ENCODE measurements at regions not wholly inside any gene's neighbourhood (a gene's known extent, or its start where the extent isn't known, plus 50 kb on each side); places are given as distances from the start of the nearest gene placed in this dataset.

DNA sequence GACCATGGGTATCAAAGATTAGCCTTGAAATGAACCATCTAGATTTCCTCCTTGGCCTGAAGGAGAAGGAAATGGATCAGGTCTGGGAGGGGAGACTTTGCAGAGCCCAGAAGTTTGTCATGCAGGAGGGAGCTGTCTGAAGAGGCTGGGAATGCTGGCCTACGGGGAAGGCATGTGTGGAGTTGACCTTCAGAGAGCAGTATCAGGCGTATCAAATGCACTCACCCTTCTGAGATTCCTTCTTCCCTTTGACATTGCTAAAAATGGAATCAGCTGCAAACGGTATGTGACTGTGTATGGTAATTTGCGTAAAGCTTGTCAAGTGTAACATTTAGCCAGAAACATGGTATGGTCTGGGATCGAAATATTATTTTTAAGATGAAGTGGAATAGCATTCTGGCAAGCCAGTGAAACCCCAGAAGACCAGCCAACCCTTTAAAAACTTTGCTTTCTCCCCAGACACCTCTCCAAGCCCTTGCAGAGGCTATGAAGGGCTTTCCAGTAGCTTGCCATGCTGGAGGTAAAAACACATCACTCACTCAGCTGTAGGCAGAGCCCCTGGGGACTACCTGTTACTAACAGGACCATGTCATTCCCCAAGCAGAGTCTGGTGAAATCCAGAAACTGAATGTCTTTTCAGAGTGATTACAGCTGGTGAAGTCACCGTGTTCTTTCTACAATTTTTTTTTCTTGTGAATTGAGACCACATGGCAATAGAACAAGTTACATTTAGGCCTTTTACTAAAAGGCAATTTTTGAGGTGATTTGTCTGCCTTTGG, 174.7 kb upstream of the SLC24A5 start:
- DNase-seq (ENCODE audit: low read depth in 2 of 2): no peak

DNA sequence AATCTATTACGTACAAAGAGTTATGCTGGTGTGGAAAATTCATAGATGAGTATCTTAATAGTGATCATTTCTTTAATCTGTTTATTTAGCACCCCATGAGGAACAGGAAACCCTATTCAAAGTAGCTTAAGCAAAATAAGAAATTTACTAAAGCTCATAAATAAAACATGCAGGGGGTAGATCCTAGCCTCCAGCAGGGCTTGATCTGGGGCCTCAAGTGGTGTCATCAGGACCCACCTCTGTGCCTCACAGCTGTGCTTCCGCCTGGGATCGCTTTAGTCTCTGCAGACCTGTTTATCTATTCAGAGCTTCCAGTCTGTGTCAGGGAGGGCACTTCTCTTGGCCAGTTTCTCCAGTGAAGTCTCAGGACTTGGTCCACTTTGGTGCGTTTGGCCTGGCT, 171.0 kb upstream of the SLC24A5 start:
- no peak for DNase-seq (ENCODE audit: low read depth in 2 of 2)

DNA sequence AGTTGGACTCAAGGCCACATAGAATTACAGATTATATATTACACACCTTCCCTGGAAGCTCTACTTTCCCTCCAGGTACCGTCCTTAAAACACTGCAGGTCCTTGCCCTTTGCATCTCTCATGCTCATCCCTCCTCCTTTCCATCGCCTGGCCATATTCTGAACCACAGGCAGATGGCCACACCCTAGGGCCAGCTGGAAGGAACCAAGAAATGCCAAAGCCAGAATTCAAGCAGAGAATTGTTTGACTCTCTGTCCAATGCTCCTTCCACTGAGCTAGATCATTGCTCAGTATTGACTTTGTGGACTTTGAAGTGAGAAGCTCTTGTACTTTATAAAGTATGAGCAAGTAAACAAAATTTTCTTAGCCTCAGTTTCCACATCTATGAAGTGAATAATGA, 170.3 kb upstream of the SLC24A5 start:
- no peak for DNase-seq (ENCODE audit: low read depth in 2 of 2)

DNA sequence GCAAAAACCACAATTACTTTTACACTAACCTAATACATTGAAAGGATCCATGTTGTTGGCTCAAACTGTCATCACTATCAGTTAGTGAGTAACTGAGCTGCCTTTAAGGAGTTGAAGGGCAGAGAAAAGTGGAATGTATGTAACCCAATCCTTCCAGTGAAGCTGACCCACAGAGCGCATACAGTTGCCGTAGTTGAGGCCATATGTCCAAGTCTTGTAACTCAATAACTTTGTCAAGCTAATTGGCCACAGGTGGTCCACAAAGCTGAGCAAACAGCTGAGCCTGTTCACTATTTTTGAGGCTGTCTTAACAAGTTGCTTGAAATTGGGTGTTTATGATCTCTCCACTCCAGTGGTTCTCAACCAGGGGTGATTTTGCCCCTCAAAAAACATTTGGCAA, 169.0 kb upstream of the SLC24A5 start:
- no peak for DNase-seq (ENCODE audit: low read depth in 2 of 2)

DNA sequence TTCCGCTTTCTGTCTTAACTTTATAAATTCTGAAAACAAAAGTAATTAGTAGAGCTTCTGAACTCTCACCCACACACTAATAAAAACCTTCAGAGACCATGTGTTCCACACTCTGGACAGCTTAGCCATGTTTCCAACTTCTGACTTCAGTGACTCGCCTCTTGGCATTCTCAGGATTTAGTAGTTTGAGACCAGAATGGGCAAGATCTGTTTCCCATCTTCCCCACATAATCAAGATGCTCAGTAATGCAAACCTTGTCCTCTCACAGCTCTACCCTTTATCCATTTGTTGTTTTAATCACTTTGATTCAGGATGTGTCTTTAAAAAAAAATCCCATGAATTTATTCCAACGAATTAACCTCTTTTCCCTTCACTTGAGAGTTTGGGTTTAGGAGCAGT, 166.6 kb upstream of the SLC24A5 start:
- no peak for DNase-seq (ENCODE audit: low read depth in 2 of 2)

DNA sequence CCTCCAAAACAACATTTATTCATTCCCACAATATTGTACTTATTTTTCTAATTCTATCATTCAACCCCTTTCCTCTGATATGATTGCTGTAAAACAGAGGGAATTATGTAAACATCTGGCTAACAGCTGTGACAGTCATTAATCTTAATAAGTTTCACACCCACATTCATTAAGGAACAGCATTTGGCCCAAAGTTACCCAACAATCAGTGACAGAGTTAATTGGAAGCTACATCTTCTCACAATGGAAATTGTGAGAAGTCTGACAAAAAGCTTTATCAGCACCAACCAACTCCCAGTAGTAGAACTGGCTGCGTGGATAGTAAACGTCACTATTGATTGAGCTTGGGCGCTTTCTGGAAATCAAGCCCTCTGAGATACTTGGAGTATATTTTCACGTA, 165.8 kb upstream of the SLC24A5 start:
- DNase-seq (ENCODE audit: low read depth in 2 of 2): no peak

DNA sequence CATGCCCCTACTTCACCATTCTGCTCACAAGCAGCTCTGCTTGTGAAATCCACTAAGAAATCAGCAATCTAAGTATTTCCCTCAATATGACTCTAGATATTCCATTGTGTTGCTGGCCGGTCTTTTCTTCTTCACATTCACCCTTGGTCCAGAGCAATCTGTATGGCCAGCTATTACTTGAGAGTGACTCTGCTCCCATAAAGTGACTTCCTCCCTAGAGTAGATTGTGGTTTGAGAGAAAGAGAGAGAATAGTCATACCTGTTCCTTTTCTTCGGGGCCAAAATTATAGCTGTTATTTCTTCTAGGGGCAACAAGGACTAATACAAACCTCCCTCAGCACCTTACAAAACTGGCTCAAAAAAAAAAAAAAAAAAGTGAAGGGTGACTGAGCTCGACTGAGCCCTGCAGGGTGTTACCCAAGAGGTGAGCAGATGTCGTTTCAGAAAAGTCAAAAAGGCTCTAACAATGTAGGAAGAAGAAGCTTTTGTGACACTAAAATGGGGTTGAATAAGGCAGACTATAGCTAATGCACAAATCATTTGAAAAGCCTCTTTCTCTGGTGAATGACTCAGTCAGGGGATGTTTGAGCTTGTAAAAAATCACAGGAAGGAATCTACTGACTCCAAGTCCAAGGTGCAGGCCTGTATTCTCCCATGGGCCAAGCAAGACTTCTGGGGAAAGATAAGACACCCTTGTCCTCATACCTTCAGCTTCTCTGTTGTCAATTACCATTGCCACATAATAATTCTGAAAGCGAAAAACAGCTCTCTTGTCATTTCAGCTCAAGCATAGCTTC, 161.0 kb upstream of the SLC24A5 start:
- no peak for DNase-seq (ENCODE audit: low read depth in 2 of 2)

DNA sequence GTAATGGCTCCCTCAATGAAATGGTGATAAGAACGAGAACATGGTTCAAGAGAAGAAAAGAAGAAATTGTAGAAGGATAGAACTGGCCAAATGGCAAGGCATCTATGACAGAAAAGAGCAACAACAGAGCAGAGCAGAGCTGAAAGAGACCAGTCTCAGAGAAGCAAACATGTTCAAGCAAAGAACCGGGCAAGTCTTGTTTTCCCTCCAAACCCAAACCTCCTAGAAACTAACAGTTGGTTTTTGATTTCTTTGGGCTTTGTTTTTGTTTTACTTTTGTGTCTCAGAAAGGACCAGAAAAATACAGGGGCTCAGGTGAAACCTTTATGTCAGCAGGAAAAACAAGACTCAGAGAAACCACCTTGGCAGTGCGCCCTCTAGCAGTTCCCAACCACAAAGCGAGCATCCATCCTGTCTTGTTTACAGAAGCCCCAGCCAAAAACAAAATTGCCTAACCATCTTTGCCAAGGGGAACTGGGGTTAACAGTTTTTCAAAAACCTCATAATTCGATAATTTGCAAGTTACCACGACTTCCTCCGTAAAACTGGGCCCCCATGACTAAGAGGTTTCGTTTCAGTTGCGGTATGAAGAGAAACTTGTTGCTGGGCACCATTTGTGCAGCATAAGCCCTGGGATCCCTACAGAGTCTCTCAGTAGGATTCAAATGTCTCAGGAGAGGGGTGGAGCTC, 159.2 kb upstream of the SLC24A5 start:
- DNase-seq (ENCODE audit: low read depth in 2 of 2): no peak

DNA sequence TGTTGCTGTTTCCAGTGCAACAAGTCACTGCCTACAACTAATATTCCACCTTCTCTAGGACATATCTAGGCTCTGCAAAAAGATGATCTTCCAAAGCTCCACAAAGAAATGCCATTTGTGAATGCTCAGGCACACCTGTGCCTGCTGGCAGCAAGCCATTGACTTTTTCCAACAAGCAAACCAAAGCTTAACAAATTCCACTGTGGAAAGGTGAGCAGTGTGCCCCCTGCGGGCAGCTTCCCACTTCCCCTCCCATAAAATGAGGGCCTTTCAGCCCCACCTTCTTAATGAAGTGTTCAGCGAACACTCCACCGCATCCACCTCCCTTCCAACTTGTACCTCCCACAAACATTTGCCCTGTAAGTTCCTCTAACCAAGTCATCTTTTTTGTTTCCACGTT, 157.5 kb upstream of the SLC24A5 start:
- no peak for DNase-seq (ENCODE audit: low read depth in 2 of 2)

DNA sequence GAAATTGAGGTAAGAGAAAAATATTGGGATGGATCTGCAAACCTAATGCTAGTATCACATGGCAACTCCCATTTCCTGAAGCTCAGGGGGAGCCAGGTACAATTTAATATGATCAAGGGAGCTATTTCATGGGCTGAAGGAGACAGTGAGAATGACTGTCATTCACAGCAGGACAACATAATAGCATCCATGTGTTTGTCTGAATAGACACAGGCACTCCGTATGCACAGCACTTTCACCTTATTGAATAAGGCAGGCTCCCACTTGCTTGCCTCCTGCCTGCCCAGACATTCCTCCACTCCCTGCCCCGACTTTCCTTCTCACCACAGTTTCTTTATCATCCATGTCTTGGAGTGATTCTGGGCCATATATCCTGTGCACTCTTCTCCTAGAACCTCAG, 156.6 kb upstream of the SLC24A5 start:
- DNase-seq (ENCODE audit: low read depth in 2 of 2): no peak

DNA sequence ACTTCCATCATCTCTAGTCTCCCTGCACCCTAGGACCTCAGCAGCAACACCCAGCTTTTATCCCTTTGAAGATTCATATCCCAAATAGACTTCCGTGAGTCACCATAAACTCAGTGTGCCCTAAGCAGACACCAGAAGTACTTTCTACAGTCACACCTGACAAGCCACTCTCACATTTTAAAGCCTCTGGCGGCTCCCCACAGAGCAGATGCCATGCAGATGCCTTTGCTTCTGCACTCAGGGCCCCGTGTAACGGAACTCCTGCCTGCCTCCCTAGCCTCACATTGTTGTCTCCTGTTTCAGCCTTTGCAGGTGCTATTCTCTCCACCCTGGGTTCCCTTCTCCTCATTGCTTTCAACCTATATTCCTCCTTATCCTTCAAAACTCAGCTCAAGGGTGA, 155.5 kb upstream of the SLC24A5 start:
- no peak for DNase-seq (ENCODE audit: low read depth in 2 of 2)

DNA sequence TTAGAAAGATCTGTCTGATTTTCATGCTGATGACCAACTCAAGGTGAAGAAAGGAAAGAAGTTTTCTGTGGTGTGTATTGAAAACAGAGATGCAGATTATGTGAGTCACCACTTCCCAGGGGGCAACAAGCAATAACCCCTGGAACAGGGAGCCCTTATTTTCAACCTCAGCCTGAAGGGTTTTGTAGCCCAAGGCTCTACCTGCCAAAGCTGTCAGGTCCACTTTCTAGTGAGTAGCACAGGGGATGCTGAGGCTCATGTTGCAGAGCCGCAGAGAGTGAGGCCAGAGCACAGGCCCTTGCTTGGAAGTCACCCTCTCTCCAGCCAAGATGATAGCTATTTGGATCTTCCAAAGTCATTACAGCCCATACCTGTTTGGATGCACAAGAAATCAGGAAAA, 152.2 kb upstream of the SLC24A5 start:
- no peak for DNase-seq (ENCODE audit: low read depth in 2 of 2)

DNA sequence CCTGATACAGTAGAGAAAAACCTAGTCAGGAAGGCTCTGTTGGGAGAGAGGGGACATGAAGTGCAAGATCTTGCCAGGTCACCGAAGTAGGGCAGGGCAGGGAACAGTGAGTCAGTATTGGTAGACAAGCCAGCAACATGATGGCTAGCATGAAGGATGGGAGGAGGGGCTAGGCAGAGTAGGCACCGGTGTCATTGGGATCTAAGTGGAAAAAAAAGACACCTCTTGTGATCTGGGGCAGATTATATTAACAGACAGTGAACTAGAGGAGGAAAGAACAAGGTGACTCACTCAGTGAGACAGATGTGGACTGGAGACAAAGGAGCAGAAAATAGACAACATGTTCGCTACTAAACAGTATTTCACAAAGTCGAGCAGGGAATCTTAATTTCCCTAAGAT, 149.2 kb upstream of the SLC24A5 start:
- no peak for DNase-seq (ENCODE audit: low read depth in 2 of 2)

DNA sequence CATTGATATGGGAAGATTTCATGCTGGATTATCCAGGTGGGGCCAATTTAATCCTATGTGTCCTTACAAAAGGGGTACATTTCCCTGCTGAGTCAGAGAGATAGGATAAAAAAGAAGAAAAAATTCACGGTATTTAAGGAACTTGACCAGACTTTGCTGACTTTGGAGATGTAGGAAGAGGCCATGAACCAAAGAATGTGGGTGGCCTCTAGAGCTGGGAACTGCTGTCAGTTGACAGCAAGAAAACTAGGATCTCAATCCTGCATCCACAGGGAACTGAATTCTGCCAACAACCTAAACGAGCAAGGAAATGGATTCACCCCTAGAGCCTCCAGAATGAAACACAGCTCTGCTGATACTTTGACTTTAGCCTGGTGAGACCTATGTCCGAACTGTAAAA, 148.1 kb upstream of the SLC24A5 start:
- DNase-seq (ENCODE audit: low read depth in 2 of 2): no peak

DNA sequence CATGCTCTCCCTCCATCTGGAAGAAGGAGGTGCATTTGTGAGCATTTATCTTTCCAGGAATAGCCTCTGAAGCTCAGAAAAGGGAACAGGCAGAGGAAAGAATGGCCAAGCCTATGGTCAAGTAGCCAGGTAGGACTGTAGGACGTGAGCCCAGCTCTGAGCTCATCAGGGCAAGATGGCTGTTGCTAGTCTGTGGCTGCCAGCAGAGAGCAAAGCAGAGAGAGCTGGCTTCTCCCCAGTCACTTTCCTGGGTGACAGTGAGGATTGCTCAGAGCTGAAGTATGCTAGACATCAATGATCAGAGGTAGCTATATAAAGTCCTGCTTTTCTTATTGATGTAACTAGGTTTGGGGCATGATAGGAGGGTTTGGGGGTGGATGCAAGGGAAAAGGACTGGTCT, 146.1 kb upstream of the SLC24A5 start:
- DNase-seq (ENCODE audit: low read depth in 2 of 2): no peak

DNA sequence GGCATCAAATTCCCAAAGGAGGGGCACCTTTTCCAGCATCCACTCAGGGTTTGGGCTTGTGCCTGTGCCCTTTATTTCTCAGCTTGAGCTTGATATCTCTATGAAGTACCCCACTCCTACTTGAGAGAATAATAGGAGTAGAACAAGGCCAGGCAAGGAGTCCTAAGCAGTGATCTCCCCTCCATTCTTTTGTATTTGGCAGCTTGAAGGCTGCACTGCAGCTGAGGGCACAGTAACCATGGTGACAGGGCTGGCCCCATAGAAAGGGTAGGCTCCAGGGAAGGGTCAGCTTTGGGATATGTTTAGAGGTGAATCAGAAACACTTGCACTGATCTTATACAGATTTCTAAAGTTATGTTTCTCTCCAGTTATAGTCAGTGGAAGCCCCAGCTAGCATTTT, 145.4 kb upstream of the SLC24A5 start:
- DNase-seq (ENCODE audit: low read depth in 2 of 2): no peak

DNA sequence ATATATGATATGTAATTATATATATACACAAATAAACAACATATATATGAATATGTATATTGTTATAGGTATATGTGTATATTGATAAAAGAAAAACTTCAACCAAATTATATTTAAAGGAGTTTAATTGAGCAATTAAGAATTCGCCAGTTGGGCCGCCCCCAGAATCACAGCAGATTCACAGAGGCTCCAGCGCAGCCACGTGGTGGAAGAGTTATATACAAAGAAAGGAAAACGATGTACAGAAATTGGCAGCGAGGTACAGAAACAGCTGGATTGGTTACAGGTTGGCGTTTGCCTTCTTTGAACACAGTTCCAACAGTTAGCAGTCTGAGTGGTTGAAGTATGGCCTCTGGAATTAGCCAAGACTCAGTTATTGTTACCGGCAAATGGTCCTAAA, 137.3 kb upstream of the SLC24A5 start:
- DNase-seq (ENCODE audit: low read depth in 2 of 2): peak in 1 of 2 donors; percentile 3

DNA sequence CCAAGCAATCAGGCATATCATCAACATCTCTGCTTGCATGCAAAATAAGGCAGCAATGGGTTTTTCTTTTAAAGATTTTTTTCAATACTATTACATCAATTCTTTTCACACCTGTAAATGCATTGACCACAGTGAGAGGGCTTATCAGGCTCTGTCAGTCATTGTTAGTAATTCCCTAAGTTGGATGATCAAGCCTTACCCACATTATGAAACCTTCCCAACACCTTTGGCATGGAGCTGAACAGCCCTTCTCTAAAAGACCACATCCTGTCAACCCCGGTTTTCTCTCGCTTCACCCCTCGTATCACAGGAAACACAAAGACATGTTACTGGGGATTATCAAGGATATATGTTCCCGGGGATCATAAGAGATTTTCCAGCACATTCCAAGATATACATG, 135.2 kb upstream of the SLC24A5 start:
- no peak for DNase-seq (ENCODE audit: low read depth in 2 of 2)

DNA sequence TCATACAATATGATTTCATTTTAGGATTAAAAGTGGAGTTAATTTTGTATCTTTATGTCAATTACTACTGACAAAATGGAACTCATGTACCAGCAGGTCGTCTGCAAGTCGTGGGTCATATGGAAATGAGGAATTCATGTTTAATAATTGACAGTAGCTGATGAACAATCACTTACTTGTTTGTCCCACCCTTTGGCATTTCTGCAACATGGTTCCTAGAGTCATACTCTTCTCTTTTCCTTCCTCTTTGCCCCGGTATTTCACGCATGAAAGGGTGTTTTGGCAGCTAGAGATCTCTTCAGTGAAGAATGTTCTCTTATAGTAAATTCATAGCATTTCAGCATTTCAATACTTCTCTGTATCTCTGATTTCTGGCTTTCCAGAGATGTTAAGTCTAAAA, 133.3 kb upstream of the SLC24A5 start:
- no peak for DNase-seq (ENCODE audit: low read depth in 2 of 2)

DNA sequence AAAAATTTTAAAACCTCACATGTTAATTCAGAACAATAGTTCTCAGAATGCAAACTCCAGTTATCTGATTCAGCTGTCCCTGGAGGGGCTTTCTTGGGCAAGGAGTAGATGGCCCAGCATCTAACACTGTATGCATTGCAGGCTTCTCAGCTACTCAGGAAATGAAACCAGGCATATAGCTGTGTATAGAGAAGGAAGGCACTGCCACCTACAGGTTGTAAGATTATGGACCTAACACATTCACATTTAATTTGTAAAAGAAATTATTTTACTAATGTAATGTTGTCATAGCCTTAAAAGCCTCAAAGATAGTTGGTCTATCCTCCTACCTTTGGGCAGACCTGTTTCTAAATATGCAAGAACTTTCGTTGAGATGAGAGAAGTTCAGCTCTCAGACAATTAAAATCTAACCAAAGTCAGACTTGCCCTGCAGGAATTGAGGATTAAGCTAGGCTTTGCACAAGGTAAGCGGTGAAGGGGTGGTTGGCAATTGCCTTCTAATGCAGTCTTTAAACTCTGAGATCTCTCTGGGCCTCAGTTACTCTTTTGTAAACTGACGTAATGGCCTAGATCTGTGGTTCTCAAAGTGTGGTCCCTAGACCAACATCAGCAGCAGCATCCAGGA, 132.8 kb upstream of the SLC24A5 start:
- DNase-seq (ENCODE audit: low read depth in 2 of 2): peak; percentile 26 to 73

DNA sequence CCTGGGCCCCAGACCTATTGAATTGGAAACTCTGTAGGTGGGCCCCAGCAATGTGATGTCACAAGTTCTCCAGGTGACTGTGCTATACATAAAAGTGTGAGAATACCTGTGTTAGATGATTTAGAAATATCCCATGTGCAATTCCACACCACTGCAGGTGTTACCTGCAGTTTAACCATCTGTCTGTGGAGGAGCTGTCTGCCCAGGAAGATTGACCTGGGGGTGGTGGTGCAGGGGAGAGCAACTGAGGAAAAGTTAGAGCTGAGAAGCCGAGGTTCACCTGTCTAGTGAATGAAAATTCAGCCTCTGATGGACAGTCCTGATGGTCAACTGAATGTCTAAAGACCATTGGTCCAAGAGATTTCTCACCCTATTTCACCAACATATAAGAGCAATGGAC, 132.2 kb upstream of the SLC24A5 start:
- DNase-seq (ENCODE audit: low read depth in 2 of 2): no peak

DNA sequence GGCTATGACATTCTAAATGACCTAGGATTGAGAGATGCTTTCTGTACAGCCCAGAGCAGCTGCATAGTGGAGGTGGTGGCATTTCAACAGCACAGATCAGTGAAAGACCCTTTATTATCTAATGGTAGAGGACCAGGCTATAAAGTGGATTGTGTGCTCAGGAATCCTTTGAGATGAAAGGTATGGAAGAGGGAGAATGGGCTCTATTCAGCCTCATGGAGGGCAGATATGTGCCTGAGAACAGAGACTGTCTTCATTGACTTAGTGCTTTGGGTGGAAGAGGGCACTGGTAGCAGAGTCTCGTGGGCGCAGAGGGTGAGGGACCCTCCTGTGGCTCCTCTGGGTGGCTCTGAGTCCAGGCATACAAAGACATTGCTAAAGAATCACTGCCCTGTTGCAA, 130.0 kb upstream of the SLC24A5 start:
- no peak for DNase-seq (ENCODE audit: low read depth in 2 of 2)

Data from dermis microvascular lymphatic vessel endothelial cell (primary cell).